ENCODE measurements at regions not wholly inside any gene's neighbourhood (a gene's known extent, or its start where the extent isn't known, plus 50 kb on each side); places are given as distances from the start of the nearest gene placed in this dataset.

GRCh38 chr16:5951486-5951885, 853.9 kb upstream of the EEF2KMT start:
- no peak overlapping the region for H3K4me3 ChIP-seq (ENCODE audit: low read length)
- DNase-seq (ENCODE audit: low read depth) = peak; percentile 10
- TF ChIP-seq, protein P1, sequence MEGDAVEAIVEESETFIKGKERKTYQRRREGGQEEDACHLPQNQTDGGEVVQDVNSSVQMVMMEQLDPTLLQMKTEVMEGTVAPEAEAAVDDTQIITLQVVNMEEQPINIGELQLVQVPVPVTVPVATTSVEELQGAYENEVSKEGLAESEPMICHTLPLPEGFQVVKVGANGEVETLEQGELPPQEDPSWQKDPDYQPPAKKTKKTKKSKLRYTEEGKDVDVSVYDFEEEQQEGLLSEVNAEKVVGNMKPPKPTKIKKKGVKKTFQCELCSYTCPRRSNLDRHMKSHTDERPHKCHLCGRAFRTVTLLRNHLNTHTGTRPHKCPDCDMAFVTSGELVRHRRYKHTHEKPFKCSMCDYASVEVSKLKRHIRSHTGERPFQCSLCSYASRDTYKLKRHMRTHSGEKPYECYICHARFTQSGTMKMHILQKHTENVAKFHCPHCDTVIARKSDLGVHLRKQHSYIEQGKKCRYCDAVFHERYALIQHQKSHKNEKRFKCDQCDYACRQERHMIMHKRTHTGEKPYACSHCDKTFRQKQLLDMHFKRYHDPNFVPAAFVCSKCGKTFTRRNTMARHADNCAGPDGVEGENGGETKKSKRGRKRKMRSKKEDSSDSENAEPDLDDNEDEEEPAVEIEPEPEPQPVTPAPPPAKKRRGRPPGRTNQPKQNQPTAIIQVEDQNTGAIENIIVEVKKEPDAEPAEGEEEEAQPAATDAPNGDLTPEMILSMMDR (IDR thresholded peaks at IDR 0.05; ENCODE audit: insufficient read depth, low read depth, low read length, missing control alignments) = no peak

- DNase-seq (ENCODE audit: low read depth) = peak; percentile 8
- H3K4me3 ChIP-seq (ENCODE audit: low read length) = no peak overlapping the region
- TF ChIP-seq, protein P1 (IDR thresholded peaks at IDR 0.05; ENCODE audit: insufficient read depth, low read depth, low read length, missing control alignments) = no peak
Measured at GRCh38 chr16:5944971-5945370, 847.4 kb upstream of the EEF2KMT start.

DNA sequence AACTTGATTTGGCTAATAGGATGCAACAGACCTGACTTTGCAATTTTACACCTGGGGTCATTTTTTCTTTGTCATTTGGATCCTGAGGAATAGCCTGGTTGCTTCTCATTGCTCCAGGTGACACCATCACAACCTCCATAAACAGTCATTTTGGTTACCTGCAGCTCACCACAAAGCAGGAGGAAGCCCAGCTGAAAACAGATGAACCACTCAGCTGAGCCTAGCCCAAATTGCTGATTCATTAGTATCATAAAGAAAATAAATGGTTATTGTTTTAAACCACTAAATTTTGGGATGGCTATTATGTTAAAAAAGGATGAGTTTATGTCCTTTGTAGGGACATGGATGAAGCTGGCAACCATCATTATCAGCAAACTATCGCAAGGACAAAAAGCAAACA, 841.0 kb upstream of the EEF2KMT start:
- no peak overlapping the region for H3K4me3 ChIP-seq (ENCODE audit: low read length)
- TF ChIP-seq, protein P1 (IDR thresholded peaks at IDR 0.05; ENCODE audit: insufficient read depth, low read depth, low read length, missing control alignments) = no peak
- no peak for DNase-seq (ENCODE audit: low read depth)

GRCh38 chr16:5932906-5933305, 835.3 kb upstream of the EEF2KMT start:
- TF ChIP-seq, protein P1 (IDR thresholded peaks at IDR 0.05; ENCODE audit: insufficient read depth, low read depth, low read length, missing control alignments) = no peak
- no peak for DNase-seq (ENCODE audit: low read depth)
- no peak overlapping the region for H3K4me3 ChIP-seq (ENCODE audit: low read length)

DNA sequence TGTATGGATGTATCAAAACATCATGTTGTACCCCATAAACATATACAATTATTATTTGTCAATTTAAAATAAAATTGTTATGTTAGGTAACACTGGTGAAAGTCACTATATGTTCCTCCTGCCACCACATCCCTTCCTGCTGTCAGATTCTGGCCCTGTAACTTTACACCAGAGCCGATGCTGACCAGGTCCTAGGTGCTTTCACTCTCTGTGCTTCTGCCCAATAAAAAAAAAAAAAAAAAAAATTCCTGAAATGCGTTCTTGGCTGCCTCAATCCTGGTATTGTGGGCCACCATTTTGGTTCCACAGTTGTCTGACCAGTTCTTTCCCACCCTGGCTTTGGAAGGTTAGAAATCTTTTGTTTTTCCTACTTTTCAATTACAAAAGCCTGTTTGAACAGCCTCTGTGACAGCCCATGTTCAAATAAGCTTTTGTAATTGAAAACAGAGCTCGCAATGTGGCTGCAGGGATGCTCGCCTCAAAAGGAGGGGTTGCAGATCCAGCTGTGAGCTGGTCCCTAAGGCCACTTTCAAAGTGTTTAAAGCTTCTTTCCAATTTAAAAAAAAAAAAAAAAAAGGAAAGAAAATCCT, 831.0 kb upstream of the EEF2KMT start:
- TF ChIP-seq, protein P1 (IDR thresholded peaks at IDR 0.05; ENCODE audit: insufficient read depth, low read depth, low read length, missing control alignments) = no peak
- no peak overlapping the region for H3K4me3 ChIP-seq (ENCODE audit: low read length)
- no peak for DNase-seq (ENCODE audit: low read depth)

DNA sequence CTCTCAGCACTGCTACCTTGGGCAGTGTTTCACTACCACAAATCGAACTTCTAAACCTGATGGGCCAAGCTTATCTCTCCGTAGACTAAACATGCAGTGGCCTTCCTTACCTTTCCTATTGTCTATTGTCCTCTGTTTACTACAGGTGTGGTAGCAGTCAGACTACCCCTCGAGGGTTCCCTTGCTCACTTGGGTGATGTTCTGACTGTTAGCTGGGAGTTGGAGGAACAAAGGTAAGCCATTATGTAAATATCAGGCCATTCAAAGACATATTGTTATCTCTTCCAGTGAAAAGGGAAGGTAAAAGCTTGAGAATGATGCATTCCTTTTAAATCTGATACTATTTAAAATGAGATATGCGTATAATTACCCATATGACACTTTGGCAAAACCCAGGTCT, 828.3 kb upstream of the EEF2KMT start:
- H3K4me3 ChIP-seq (ENCODE audit: low read length) = no peak overlapping the region
- no peak for DNase-seq (ENCODE audit: low read depth)
- TF ChIP-seq, protein P1 (IDR thresholded peaks at IDR 0.05; ENCODE audit: insufficient read depth, low read depth, low read length, missing control alignments) = no peak

GRCh38 chr16:5922686-5923085, 825.1 kb upstream of the EEF2KMT start:
- TF ChIP-seq, protein P1 (IDR thresholded peaks at IDR 0.05; ENCODE audit: insufficient read depth, low read depth, low read length, missing control alignments) = no peak
- no peak for DNase-seq (ENCODE audit: low read depth)
- no peak overlapping the region for H3K4me3 ChIP-seq (ENCODE audit: low read length)

Measured in epithelial cell of esophagus (primary cell).